ENCODE measurements at regions not wholly inside any gene's neighbourhood (a gene's known extent, or its start where the extent isn't known, plus 50 kb on each side); places are given as distances from the start of the nearest gene placed in this dataset.

GRCh38 chr5:10173716-10174115 lies 76.0 kb downstream of the ATPSCKMT start:
- no peak for ATAC-seq
- no peak overlapping the region for H3K27ac Mint-ChIP-seq
- H3K36me3 Mint-ChIP-seq, result peaks cover 8% of the 10 kb centered on the region
- peaks cover under 1% of the 10 kb centered on the region for H3K9me3 Mint-ChIP-seq
- H3K27me3 Mint-ChIP-seq, result peaks cover 7% of the 10 kb centered on the region
- H3K4me1 Mint-ChIP-seq, result no peaks in the 10 kb centered on the region
- no peak overlapping the region for H3K4me3 Mint-ChIP-seq

GRCh38 chr5:10172247-10172646 lies 77.4 kb downstream of the ATPSCKMT start:
- H3K9me3 Mint-ChIP-seq, result no peaks in the 10 kb centered on the region

GRCh38 chr5:10169359-10169758 lies 80.3 kb downstream of the ATPSCKMT start:
- no peak overlapping the region for H3K27ac Mint-ChIP-seq
- no peak for ATAC-seq
- no peaks in the 10 kb centered on the region for H3K36me3 Mint-ChIP-seq
- no peaks in the 10 kb centered on the region for H3K9me3 Mint-ChIP-seq
- H3K27me3 Mint-ChIP-seq, result peaks cover 12% of the 10 kb centered on the region
- H3K4me3 Mint-ChIP-seq, result no peak overlapping the region
- H3K4me1 Mint-ChIP-seq, result no peaks in the 10 kb centered on the region

More at GRCh38 chr5:10172247-10172646, 77.4 kb downstream of the ATPSCKMT start:
- no peak for ATAC-seq
- Mint-ChIP-seq H3K27me3 (peaks cover 12% of the 10 kb centered on the region), H3K27ac (no peak overlapping the region), H3K4me3 (no peak overlapping the region), H3K4me1 (no peaks in the 10 kb centered on the region), H3K36me3 (peaks cover 6% of the 10 kb centered on the region)

GRCh38 chr5:10168254-10168653 lies 81.4 kb downstream of the ATPSCKMT start:
- ATAC-seq, result no peak
- peaks cover 12% of the 10 kb centered on the region for H3K27me3 Mint-ChIP-seq
- no peak overlapping the region for H3K27ac Mint-ChIP-seq
- no peaks in the 10 kb centered on the region for H3K36me3 Mint-ChIP-seq
- H3K4me1 Mint-ChIP-seq, result no peaks in the 10 kb centered on the region
- H3K9me3 Mint-ChIP-seq, result peaks cover 6% of the 10 kb centered on the region
- no peak overlapping the region for H3K4me3 Mint-ChIP-seq

GRCh38 chr5:10167806-10168205 lies 81.9 kb downstream of the ATPSCKMT start:
- H3K36me3 Mint-ChIP-seq, result no peaks in the 10 kb centered on the region
- H3K27ac Mint-ChIP-seq, result no peak overlapping the region
- no peak for ATAC-seq
- no peaks in the 10 kb centered on the region for H3K4me1 Mint-ChIP-seq
- H3K9me3 Mint-ChIP-seq, result peaks cover 6% of the 10 kb centered on the region
- peaks cover 12% of the 10 kb centered on the region for H3K27me3 Mint-ChIP-seq
- no peak overlapping the region for H3K4me3 Mint-ChIP-seq

GRCh38 chr5:10166392-10166791 lies 83.3 kb downstream of the ATPSCKMT start:
- Mint-ChIP-seq H3K4me1 (no peaks in the 10 kb centered on the region), H3K4me3 (no peak overlapping the region), H3K9me3 (peaks cover 6% of the 10 kb centered on the region), H3K27ac (no peak overlapping the region), H3K27me3 (peaks cover 12% of the 10 kb centered on the region), H3K36me3 (no peaks in the 10 kb centered on the region)
- ATAC-seq, result no peak

GRCh38 chr5:10162468-10162867 lies 87.2 kb downstream of the ATPSCKMT start:
- no peaks in the 10 kb centered on the region for H3K36me3 Mint-ChIP-seq

GRCh38 chr5:10161778-10162177 lies 87.9 kb downstream of the ATPSCKMT start:
- Mint-ChIP-seq H3K27me3 (peaks cover 13% of the 10 kb centered on the region), H3K4me1 (no peaks in the 10 kb centered on the region), H3K9me3 (peaks cover 6% of the 10 kb centered on the region), H3K4me3 (no peak overlapping the region), H3K36me3 (no peaks in the 10 kb centered on the region), H3K27ac (no peak overlapping the region)
- ATAC-seq, result no peak

More at GRCh38 chr5:10162468-10162867, 87.2 kb downstream of the ATPSCKMT start:
- ATAC-seq, result no peak
- Mint-ChIP-seq H3K9me3 (peaks cover 6% of the 10 kb centered on the region), H3K27ac (no peak overlapping the region), H3K27me3 (peaks cover 13% of the 10 kb centered on the region), H3K4me1 (no peaks in the 10 kb centered on the region), H3K4me3 (no peak overlapping the region)

- Mint-ChIP-seq H3K36me3 (no peaks in the 10 kb centered on the region), H3K4me3 (no peak overlapping the region), H3K4me1 (no peaks in the 10 kb centered on the region), H3K9me3 (peaks cover 6% of the 10 kb centered on the region), H3K27me3 (peaks cover 13% of the 10 kb centered on the region), H3K27ac (no peak overlapping the region)
- ATAC-seq, result no peak
Observed at GRCh38 chr5:10160241-10160640, 89.4 kb downstream of the ATPSCKMT start.

GRCh38 chr5:10158886-10159285 lies 90.8 kb downstream of the ATPSCKMT start:
- no peak overlapping the region for H3K4me3 Mint-ChIP-seq
- no peak for ATAC-seq
- peaks cover 13% of the 10 kb centered on the region for H3K27me3 Mint-ChIP-seq
- H3K27ac Mint-ChIP-seq, result no peak overlapping the region
- H3K4me1 Mint-ChIP-seq, result no peaks in the 10 kb centered on the region
- H3K36me3 Mint-ChIP-seq, result no peaks in the 10 kb centered on the region
- H3K9me3 Mint-ChIP-seq, result peaks cover 3% of the 10 kb centered on the region

GRCh38 chr5:10157085-10157669 lies 92.5 kb downstream of the ATPSCKMT start:
- Mint-ChIP-seq H3K27ac (no peak overlapping the region), H3K4me1 (no peaks in the 10 kb centered on the region), H3K9me3 (no peaks in the 10 kb centered on the region), H3K27me3 (peaks cover 19% of the 10 kb centered on the region), H3K36me3 (no peaks in the 10 kb centered on the region), H3K4me3 (no peak overlapping the region)
- peak; percentile 22 for ATAC-seq

GRCh38 chr5:10155897-10156667 lies 93.6 kb downstream of the ATPSCKMT start:
- Mint-ChIP-seq H3K4me1 (no peaks in the 10 kb centered on the region), H3K27me3 (peaks cover 21% of the 10 kb centered on the region), H3K4me3 (no peak overlapping the region), H3K9me3 (no peaks in the 10 kb centered on the region), H3K36me3 (no peaks in the 10 kb centered on the region), H3K27ac (no peak overlapping the region)
- ATAC-seq, result no peak

GRCh38 chr5:10153808-10154537 lies 95.7 kb downstream of the ATPSCKMT start:
- no peak overlapping the region for H3K27ac Mint-ChIP-seq
- no peaks in the 10 kb centered on the region for H3K36me3 Mint-ChIP-seq
- ATAC-seq, result no peak
- H3K9me3 Mint-ChIP-seq, result no peaks in the 10 kb centered on the region
- H3K4me1 Mint-ChIP-seq, result no peaks in the 10 kb centered on the region
- H3K27me3 Mint-ChIP-seq, result peaks cover 8% of the 10 kb centered on the region
- no peak overlapping the region for H3K4me3 Mint-ChIP-seq

- Mint-ChIP-seq H3K27me3 (peaks cover 8% of the 10 kb centered on the region), H3K4me3 (no peak overlapping the region), H3K9me3 (no peaks in the 10 kb centered on the region), H3K4me1 (no peaks in the 10 kb centered on the region), H3K27ac (no peak overlapping the region), H3K36me3 (no peaks in the 10 kb centered on the region)
- ATAC-seq, result no peak
Observed at GRCh38 chr5:10153394-10153793, 96.3 kb downstream of the ATPSCKMT start.

- Mint-ChIP-seq H3K36me3 (no peaks in the 10 kb centered on the region), H3K4me3 (no peak overlapping the region), H3K27me3 (peaks cover 8% of the 10 kb centered on the region), H3K9me3 (no peaks in the 10 kb centered on the region), H3K27ac (no peak overlapping the region), H3K4me1 (no peaks in the 10 kb centered on the region)
- no peak for ATAC-seq
Observed at GRCh38 chr5:10151656-10152055, 98.0 kb downstream of the ATPSCKMT start.
